Tongue (tissue), 1 donor: ENCODE measurements at regions not wholly inside any gene's neighbourhood (a gene's known extent, or its start where the extent isn't known, plus 50 kb on each side); places are given as distances from the start of the nearest gene placed in this dataset.
"Not testable (repeated sequence)": the region's sequence is repeated elsewhere in the genome, so short reads cannot be mapped to it uniquely, and the experiment has no call there.

Experiments used
- DNase-seq: peaks from one replicate; pipeline ENCODE4 v3.0.0-alpha.2; 2015

- no peak for DNase-seq
These were observed 706.6 kb downstream of the SI start for GRCh38 chr3:164371681-164372080.

DNA sequence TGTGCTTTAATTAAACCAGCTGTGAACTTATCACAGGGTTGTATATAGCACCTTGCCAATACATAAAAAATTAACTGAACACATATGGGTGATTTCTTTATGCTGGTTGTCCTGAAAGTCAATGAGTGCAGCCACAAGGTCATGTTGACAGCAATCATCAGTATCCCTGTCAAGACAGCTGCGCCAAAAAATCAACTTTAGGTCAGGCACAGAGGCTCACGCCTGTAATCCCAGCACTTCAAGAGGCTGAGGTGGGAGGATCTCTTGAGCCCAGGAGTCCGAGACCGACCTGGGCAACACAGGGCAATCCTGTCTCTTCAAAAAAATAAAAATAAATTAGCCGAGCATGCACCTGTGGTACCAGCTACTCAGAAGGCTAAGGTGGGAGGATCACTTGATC is 707.3 kb downstream of the SI start:
- DNase-seq, result no peak

DNA sequence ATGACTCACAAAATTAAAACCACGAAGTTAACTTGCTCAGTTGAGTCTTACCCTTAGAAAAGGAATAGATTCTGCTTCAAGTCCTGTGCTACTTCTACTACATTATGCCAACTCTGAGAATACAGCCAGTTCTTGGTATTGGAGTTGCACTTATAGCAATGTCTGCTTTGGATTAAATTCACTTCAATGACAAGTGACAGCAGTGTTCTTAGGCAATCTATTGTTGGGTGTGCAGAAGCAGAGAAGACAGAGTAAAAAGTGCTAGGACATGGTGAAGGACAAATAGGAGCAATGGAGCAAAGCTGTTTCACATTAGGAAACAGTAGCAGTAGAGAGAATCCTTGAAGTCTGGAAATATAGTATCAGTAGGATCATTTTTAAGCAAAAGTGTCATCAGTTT is 713.1 kb downstream of the SI start:
- no peak for DNase-seq

DNA sequence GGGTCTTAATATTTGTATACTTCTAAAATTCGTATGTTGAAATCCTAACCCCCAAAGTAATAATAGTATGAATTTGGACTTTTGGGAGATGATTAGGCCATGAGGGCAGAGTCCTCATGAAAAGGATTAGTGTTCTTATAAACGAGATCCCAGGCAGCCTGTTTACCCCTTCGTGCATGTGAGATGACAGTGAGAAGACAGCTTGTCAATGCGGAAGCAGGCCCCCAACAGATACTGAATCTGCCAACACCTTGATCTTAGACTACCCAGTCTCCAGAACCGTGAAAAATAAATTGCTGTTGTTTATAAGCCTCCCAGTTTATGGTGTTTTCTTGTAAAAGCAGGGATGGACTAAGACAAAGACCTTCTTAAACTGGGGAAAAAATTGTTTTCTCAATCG is 714.2 kb downstream of the SI start:
- no peak for DNase-seq

GRCh38 chr3:164360738-164361406 is 717.4 kb downstream of the SI start:
- DNase-seq, result no peak

- no peak for DNase-seq
These were observed 718.2 kb downstream of the SI start for GRCh38 chr3:164360078-164360578.

- DNase-seq, result no peak
These were observed 725.3 kb downstream of the SI start for GRCh38 chr3:164352991-164353390.

- no peak for DNase-seq
These were observed 727.2 kb downstream of the SI start for GRCh38 chr3:164351131-164351530.

GRCh38 chr3:164342206-164342605 is 736.1 kb downstream of the SI start:
- not testable (repeated sequence) for DNase-seq

DNA sequence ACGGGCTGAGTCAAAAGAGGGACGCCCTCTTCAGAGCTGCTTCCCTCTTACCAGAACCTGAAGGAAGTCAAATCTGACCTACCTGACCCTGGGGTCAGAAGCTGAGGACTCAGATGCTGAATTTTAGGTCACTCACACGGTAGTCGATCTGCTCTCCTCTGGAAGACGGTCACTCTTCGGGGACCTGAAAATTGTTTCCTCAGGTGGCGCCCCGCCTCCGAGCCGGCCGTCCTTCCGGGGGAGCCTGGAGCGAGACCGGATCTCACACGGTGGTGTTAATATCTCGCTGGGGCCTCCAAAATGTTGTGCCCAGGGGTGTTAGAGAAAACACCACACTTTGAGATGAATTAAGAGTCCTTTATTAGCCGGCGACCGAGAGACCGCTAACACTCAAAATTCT is 737.2 kb downstream of the SI start:
- no peak for DNase-seq

- no peak for DNase-seq
These were observed 738.0 kb downstream of the SI start for GRCh38 chr3:164340273-164340672.

GRCh38 chr3:164332831-164333802 is 745.2 kb downstream of the SI start:
- DNase-seq, result peak; percentile 21

GRCh38 chr3:164326714-164327113 is 751.6 kb downstream of the SI start:
- no peak for DNase-seq

GRCh38 chr3:164320962-164321361 is 757.3 kb downstream of the SI start:
- no peak for DNase-seq

DNA sequence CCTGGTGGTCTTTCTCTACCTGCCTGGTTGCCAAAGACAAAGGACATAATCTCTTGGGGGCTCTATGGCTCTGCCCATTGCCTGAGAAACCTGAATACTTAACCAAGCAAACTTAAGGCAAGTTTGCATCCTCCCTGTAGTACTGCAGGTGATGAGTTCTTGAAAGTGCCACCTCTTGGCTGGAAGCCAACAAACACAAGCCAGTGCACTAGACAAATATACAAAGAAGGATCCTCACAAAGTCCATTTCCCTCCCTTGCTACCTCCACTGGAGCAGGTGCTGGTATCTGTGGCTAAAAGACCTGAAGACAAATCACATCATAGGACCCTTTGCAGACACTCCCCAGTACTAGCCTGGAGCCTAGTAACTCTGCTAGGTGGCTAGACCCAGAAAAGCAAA is 772.3 kb downstream of the SI start:
- DNase-seq, result no peak

GRCh38 chr3:164303894-164304293 is 774.4 kb downstream of the SI start:
- DNase-seq, result no peak

DNA sequence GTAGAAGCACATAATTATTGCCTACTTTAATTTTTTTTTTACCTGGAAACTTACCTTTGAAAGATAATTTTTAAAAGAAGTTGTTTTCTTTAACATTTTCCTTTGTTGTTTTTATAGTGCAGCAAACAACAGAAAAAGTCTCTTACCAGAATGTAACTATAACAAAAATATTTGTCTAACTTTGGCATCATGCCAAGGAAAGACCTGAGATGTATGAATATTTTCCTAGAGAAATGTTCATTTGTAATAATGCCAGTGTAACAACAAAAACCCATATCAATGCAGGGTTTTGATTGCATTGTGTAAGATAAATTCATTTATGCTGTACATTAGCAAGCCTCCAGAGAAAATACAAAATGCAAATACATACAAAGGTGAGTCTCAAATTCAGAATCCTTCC is 775.7 kb downstream of the SI start:
- DNase-seq, result no peak

- not testable (repeated sequence) for DNase-seq
These were observed 786.8 kb downstream of the SI start for GRCh38 chr3:164291486-164291885.

DNA sequence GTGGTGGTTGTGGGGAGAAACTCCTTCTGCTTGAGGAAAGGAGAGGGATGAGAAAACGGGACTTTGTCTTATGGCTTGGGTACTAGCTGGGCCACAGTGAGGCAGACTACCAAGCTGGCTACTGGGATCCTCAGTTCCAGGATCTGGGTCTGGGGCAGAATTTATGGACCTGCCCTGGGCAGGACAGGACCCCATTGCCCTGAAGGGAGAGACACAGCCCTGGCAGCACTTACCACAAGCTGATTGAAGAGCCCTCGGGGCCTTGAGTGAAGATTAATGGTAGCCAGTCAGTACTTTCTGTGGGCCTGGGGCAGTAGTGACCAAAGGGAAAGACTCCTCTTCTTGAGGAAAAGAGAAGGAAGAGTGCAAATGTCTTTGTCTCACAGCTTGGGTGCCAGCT is 799.7 kb downstream of the SI start:
- DNase-seq, result no peak

DNA sequence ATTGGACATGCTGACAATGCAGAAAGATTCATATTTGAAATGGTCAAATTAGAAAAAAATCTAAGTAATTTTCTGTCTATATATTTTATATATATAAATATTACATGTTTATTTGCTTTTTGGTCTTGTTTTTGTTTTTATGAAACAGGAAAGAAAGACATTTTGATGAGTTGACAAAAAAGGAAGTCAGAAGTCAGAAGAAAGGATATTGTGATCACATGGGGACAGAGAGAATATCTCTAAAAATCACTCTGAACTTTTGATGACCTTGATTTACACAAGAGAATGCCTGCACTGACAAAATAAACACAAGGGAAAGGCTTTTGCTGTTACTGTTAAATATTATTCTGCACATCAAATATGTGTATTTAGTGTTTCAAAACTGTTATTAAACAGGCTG is 811.2 kb downstream of the SI start:
- no peak for DNase-seq

DNA sequence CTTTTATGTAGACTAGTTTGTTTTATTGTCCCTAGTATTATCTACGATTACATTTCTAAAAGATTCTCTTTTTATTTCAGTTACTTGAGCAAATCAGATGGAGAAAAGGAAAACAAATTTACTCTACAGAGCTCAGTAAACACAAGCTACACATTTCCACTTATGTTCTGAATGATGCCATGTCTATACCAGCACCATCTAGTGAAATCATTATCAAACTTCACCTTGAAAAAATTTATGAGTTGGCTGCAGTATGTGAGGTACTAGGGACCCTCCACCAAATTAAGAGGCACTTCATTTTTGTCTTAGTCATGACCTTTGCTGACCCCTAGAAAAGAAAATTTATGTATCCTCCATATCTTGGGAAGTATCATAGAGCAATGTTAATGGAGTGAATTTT is 827.4 kb downstream of the SI start:
- DNase-seq, result no peak

GRCh38 chr3:164236851-164237250 is 841.4 kb downstream of the SI start:
- no peak for DNase-seq

DNA sequence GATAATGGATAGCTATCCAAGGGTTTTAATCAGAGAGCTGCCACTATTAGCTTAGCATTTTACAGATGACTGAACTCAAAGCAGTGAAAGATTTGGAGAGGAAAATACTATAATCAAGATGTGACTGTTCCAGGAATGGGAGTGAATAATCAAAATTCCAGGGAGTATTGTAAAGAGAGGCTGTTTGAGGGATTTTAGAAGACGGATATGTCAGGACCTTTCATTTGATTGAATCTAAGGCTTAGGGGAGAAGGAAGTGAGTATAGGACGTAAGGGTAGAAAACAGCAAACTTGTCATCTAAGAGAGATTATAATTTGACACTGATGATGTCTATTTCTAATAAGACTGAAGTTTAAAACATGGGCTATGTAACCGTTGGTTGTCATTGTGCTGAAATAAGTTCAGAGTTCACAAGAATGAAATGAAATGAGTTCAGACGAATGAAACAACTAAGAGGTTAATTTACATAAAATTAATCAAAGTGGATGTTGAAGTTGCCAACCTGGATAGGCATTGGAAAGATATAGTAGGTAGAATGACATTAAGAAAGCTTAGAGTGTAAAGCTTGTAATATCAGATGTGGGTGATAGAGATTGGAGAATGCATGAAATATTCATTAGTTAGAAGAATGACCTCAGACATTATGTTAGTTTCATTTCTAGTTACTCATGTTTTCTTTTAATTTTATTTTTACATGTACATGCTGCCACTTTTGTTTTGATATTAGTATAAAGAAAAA is 842.8 kb downstream of the SI start:
- DNase-seq, result no peak
